ENCODE measurements at regions not wholly inside any gene's neighbourhood (a gene's known extent, or its start where the extent isn't known, plus 50 kb on each side); places are given as distances from the start of the nearest gene placed in this dataset.

DNA sequence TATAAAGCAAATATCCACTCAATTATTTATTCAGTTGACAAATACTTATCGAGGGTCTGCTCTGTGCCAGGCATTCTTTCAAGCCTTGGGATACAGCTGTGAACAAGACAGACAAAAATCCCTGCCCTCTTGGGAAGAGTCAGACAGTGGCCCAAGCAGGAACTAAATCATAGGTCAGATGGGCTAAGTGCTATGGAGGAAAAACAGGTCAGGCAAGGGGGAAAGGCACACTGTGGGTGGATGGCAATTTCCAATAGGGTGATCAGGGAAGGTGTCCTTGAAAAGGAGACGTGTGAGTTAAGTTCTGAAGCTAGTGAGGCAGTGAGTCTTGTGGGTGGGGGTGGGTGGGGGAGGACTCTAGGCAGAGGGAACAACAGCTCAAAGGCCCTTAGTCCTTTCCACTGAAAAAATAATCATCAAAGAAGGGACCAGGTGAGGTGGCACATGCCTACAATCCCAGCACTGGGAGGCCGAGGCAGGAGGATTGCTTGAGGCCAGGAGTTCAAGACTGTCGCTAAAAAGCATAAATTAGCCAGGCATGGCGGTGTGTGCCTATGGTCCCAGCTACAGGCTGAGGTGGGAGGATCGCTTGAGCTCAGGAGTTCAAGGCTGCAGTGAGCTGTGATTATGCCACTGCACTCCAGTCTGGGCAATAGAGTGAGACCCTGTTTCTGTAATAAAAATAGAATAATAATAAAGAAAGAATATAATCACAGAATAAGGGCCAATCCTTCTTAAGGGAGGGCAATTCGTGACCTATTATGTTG is 95.2 kb upstream of the CPEB4 start:
- H3K9me3 Mint-ChIP-seq = no peaks in the 10 kb centered on the region
- no peaks in the 10 kb centered on the region for H3K4me1 Mint-ChIP-seq (ENCODE audit: low read depth)
- no peaks in the 10 kb centered on the region for H3K36me3 Mint-ChIP-seq (ENCODE audit: low read depth)

DNA sequence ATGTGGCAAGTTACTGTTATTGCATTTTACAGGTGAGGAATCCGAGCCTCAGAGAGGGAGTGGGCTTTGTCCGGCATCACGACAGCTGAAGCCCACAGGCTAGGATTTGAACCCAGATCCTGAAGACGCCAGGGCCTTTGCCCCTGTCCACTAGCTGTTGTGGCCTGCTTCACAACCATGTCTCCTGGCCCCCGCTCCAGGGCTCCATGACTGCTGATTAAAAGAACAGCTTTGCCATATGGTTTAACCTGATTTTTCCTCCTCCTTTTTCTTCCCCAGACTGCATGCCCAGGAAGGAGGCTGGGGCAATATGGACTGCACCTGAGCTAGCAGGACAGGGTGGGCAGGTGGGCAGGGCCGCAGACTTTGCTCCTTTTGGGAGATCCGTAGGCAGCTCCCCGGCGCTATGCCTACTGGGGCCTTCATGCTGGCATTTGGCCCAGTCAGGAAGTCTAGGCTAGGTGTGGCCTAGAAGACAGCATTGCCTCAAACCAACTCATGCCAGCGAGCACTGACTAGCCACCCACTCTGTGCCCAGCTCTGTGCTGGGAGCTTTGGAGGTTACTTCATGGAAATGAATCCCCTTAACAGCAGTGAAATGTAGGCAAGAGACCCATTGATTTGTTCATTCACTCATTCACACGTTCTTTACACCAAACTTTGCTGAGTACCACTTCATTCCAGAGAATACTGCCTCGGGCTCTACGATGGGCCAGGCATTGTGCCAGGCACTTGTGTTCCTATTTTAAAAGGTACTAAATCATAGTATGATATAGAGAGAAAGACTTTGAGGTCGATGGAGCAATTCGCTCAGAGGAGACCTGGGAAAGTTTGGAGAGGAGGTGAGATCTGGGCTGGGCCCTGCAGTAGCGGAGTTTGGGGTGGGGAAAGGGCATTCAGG is 94.3 kb upstream of the CPEB4 start:
- H3K4me1 Mint-ChIP-seq (ENCODE audit: low read depth) = no peaks in the 10 kb centered on the region
- no peak overlapping the region for H3K4me3 Mint-ChIP-seq
- peaks cover 4% of the 10 kb centered on the region for H3K27me3 Mint-ChIP-seq (ENCODE audit: low read depth)
- H3K36me3 Mint-ChIP-seq (ENCODE audit: low read depth) = no peaks in the 10 kb centered on the region
- H3K9me3 Mint-ChIP-seq = no peaks in the 10 kb centered on the region
- H3K27ac Mint-ChIP-seq = no peak overlapping the region

More for the DNA sequence above, 95.2 kb upstream of the CPEB4 start:
- peak overlapping the region; percentile 22 for H3K27ac Mint-ChIP-seq
- H3K27me3 Mint-ChIP-seq (ENCODE audit: low read depth) = peaks cover 4% of the 10 kb centered on the region
- no peak overlapping the region for H3K4me3 Mint-ChIP-seq

DNA sequence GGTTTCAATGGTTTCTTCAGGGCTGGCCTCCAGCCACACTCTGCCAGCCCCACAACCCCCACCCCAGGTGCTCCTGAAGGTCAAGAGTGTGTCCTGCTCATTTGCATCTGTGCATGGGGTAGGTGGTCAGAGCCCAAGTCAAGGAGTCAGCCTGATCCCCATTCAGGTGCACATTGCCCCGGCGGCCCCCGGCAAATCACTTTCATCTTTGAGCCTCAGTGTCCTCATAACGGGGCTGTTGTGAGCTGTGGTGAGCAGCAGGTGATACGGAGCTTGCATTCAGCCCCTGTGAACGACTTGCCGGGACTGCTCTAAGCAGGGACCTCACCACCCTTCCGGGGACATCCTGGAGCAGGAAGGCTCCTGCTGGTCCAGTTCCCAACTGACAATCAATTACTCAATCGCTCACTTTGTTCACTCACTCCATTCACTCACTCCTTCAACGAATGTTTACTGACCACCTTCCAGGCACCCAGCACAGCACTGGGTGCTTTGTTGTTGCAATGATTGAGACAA is 93.2 kb upstream of the CPEB4 start:
- Mint-ChIP-seq H3K36me3 (ENCODE audit: low read depth) (no peaks in the 10 kb centered on the region), H3K4me1 (ENCODE audit: low read depth) (no peaks in the 10 kb centered on the region), H3K4me3 (no peak overlapping the region), H3K27ac (no peak overlapping the region), H3K27me3 (ENCODE audit: low read depth) (peaks cover 4% of the 10 kb centered on the region), H3K9me3 (no peaks in the 10 kb centered on the region)

DNA sequence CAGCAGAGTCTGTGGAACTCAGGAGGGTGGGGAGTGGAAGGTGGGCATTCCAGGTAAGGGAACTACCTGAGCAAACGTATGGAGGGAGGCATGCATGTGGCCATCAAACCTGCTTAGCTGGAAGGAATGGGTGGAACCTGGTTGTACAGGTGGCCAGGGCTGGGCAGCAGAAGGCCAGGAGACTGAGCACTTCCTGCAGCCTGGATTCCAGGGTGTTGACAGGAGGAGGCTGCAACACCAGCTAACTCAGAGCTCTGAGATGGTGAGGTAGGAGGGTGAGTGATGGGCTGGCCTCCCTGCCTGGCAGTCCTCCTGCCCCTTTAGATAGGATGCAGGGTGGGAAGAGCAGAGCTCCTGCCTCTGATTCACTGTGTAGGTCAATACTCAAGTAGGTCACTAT is 92.5 kb upstream of the CPEB4 start:
- H3K36me3 Mint-ChIP-seq (ENCODE audit: low read depth) = no peaks in the 10 kb centered on the region
- H3K4me1 Mint-ChIP-seq (ENCODE audit: low read depth) = no peaks in the 10 kb centered on the region
- H3K27ac Mint-ChIP-seq = no peak overlapping the region
- H3K27me3 Mint-ChIP-seq (ENCODE audit: low read depth) = peaks cover 4% of the 10 kb centered on the region
- H3K9me3 Mint-ChIP-seq = no peaks in the 10 kb centered on the region
- H3K4me3 Mint-ChIP-seq = no peak overlapping the region

DNA sequence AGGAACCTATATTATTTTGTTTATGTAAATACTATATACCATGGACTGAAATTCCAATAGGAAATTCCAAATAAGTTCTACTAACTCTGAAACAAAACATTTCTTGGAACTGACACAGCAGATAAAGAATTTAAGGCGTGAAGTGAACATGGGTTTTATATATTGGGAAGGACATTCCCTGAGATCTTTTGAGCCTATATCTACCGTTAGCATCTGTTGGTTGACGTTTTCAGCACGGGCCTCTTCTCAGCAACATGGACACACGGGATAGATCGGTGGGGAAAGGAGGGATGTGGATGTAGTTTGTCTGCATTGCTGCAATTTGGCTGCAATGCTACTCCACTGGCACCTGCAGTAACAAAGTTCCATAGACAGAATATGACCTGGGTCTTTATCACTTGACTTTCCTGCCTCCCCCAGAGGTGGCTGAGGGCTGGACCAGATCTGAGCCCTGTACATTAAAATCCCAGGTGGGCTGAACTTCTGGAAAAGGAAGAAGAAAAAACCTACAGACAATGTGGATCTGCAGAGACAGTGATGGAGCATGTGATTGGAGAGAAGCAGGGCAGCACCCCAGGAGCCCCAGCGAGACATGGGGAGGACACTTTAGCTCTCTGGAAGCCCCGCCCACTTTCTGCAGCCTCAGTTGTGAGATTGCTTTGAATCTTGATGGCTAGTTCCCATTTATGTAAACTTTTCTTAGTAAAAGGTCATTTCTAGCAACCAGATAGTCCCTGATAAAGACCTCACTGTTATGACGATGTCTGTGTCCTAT is 91.2 kb upstream of the CPEB4 start:
- Mint-ChIP-seq H3K27ac (no peak overlapping the region), H3K9me3 (no peaks in the 10 kb centered on the region)

DNA sequence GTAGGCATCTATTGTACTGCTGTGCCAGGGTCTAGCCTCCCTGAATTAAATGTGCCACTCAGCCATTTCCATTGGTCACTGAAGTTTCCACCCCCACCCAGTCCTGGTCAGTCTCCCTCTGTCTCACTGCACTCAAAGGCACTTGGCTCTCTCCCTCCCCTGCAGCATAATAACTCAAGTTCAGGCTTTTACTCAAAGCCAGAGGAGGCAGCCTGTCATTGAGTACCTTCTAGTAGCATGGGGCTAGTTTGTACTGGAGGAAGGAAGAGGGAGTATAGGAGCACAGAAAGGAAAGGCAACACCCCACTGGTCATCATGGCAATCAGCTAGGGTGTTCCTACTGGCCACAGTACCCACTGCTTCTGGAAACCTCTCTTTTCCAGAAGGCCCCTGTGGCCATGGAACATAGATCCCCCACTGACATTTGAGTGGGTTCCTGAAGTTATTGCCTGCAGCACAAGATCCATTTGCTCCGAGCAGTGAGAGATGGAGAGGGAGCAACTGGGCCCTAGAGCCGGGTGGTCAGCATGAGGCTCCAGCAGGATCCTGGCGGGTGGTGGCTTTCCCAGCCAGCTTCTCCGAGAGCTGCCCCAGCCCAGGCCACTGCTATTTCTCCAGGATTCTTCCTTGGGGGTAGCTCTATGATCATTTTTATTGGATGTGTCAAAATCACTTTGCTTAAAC is 89.9 kb upstream of the CPEB4 start:
- H3K36me3 Mint-ChIP-seq (ENCODE audit: low read depth) = no peaks in the 10 kb centered on the region
- peaks cover 4% of the 10 kb centered on the region for H3K27me3 Mint-ChIP-seq (ENCODE audit: low read depth)
- no peak overlapping the region for H3K4me3 Mint-ChIP-seq
- H3K4me1 Mint-ChIP-seq (ENCODE audit: low read depth) = no peaks in the 10 kb centered on the region
- no peak overlapping the region for H3K27ac Mint-ChIP-seq
- H3K9me3 Mint-ChIP-seq = no peaks in the 10 kb centered on the region

More for the DNA sequence above, 91.2 kb upstream of the CPEB4 start:
- no peaks in the 10 kb centered on the region for H3K4me1 Mint-ChIP-seq (ENCODE audit: low read depth)
- H3K27me3 Mint-ChIP-seq (ENCODE audit: low read depth) = peaks cover 4% of the 10 kb centered on the region
- H3K36me3 Mint-ChIP-seq (ENCODE audit: low read depth) = no peaks in the 10 kb centered on the region
- no peak overlapping the region for H3K4me3 Mint-ChIP-seq

DNA sequence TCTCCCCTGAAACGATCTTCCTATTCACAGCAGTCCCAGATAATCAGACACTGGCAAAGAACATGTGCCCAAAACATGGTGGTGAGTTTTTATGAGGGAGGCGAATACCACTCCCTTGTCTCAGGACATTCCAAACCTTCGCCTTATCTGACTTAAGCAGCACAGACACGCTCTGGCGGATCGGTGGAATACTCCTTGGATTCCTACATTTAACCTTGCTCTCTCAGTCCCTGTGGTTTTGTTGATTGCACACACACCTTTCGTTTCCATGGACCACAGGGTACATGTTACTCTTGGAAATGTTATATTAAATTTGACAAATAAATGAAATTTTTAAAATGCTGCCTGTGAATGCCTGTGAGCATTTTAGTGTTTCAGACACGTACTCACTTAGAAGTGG is 87.8 kb upstream of the CPEB4 start:
- no peak overlapping the region for H3K4me3 Mint-ChIP-seq
- H3K36me3 Mint-ChIP-seq (ENCODE audit: low read depth) = no peaks in the 10 kb centered on the region
- H3K4me1 Mint-ChIP-seq (ENCODE audit: low read depth) = no peaks in the 10 kb centered on the region
- peaks cover 2% of the 10 kb centered on the region for H3K27me3 Mint-ChIP-seq (ENCODE audit: low read depth)
- H3K27ac Mint-ChIP-seq = no peak overlapping the region
- H3K9me3 Mint-ChIP-seq = no peaks in the 10 kb centered on the region

DNA sequence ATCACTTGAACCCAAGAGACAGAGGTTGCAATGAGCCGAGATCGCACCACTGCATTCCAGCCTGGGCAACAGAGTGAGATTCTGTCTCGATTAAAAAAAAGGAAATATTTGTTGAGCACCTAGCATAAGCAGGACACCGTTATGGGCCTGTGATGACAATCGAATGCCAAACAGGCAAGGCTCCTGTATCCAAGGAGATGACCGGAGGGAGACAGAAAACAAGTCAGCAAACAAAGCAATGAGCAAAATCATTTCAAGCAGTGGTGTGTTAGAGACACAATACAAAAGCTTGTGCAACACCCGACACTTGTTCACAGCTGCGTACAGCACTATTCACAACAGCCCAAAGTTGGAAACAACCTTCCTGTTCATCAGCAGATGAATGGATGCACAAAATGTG is 87.1 kb upstream of the CPEB4 start:
- H3K4me1 Mint-ChIP-seq (ENCODE audit: low read depth) = no peaks in the 10 kb centered on the region
- H3K4me3 Mint-ChIP-seq = no peak overlapping the region
- H3K9me3 Mint-ChIP-seq = no peaks in the 10 kb centered on the region
- H3K27ac Mint-ChIP-seq = no peak overlapping the region
- H3K36me3 Mint-ChIP-seq (ENCODE audit: low read depth) = no peaks in the 10 kb centered on the region
- no peaks in the 10 kb centered on the region for H3K27me3 Mint-ChIP-seq (ENCODE audit: low read depth)

DNA sequence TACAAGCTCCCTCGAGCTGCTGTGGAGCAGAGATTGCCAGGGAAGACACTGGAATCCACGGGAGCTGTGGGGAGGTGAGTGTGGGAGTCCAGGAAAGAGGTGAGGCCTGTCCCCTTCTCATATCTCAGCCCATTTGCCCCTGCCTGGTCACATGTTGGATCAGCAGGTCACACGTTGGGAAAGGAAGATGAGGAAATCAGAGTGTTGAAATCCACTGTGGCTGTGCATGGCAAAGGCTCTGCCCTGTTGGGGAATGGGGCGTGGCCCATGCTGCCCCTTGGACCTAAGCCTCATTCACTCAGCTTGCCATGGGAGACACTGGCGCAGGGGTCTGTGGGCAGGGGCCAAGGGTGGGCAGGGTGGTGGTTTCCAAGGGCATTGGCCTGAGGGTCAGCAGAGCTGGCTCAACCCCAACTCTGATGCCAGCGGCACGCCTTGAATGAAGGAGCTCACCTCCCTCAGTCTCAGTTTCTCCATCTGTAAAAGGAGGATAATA is 85.4 kb upstream of the CPEB4 start:
- H3K9me3 Mint-ChIP-seq = no peaks in the 10 kb centered on the region
- H3K4me3 Mint-ChIP-seq = no peak overlapping the region
- no peak overlapping the region for H3K27ac Mint-ChIP-seq
- no peaks in the 10 kb centered on the region for H3K4me1 Mint-ChIP-seq (ENCODE audit: low read depth)
- H3K27me3 Mint-ChIP-seq (ENCODE audit: low read depth) = no peaks in the 10 kb centered on the region
- no peaks in the 10 kb centered on the region for H3K36me3 Mint-ChIP-seq (ENCODE audit: low read depth)

DNA sequence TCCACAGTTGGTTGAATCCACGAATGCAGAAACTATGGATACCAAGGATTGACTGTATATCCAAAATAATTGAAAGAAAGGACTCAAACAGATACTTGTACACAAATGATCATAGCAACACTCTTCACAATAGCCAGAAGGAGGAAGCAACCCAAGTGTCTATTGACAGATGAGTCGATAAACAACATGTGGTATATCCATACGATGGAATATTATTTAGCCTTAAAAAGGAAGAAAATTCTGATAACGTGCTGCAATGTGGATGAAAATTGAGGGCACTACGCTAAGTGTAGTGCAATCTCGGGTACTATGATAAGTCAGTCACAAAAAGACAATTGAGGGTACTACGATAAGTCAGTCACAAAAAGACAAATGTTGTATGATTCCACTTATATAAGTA is 83.6 kb upstream of the CPEB4 start:
- H3K9me3 Mint-ChIP-seq = no peaks in the 10 kb centered on the region
- no peaks in the 10 kb centered on the region for H3K4me1 Mint-ChIP-seq (ENCODE audit: low read depth)
- no peaks in the 10 kb centered on the region for H3K36me3 Mint-ChIP-seq (ENCODE audit: low read depth)
- H3K27me3 Mint-ChIP-seq (ENCODE audit: low read depth) = no peaks in the 10 kb centered on the region
- H3K27ac Mint-ChIP-seq = no peak overlapping the region
- H3K4me3 Mint-ChIP-seq = no peak overlapping the region

DNA sequence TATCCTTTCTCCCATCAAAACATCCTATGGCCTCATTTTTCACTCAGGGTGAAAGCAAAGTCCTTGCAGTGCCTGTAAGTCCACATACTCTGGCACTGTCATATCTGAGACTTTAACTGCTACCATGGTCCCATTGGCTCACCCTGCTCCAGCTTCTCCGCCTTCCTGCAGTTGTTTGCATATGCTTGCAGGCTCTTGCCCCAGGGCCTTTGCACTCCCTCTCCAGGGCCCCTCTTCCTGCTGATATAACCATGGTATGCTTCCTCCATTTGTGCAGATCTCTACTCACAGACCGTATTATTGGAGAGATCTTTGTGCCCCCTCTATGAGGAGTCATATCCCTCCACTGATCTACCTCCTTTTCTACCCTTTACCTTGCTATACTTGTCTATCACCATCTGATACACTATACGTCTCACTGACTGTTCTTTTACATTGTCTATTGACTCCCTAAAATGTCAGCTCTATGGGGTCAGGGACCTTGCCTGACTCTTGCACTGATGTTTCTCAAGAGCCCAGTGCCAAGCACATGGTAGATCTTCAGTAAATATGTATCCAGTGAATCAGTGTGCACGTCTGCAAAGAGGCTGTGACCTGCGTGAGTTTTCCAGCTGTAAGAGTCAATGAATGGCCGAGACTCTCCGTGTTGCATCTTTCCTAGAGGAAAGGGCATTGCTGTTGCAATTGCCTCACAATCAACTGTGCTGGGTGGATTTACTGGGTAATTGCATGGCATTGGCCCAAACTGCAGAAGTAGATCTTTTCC is 81.7 kb upstream of the CPEB4 start:
- Mint-ChIP-seq H3K4me1 (ENCODE audit: low read depth) (no peaks in the 10 kb centered on the region), H3K27me3 (ENCODE audit: low read depth) (no peaks in the 10 kb centered on the region), H3K36me3 (ENCODE audit: low read depth) (no peaks in the 10 kb centered on the region), H3K9me3 (peaks cover 12% of the 10 kb centered on the region), H3K4me3 (no peak overlapping the region), H3K27ac (no peak overlapping the region)

DNA sequence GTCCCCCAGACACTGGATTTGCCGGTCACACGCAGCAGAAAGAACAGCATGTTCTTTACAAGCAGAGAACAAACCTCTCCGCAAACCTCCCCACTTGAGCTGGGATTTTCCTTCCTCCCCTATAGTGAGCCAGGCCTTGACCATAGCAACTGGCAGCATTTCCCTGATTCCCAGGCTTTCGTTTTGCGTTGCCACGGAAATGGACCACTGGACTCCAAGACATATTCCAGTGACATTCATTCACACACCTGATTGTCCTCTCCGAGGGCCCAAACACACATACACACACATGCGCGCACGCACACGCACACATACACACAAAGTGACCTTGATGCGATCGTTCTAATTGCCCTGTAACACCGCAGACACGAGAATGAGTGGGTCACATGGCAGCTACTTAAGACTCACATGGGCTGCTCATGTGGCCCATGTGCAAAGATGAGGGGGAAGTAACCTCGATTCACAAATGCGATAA is 80.9 kb upstream of the CPEB4 start:
- Mint-ChIP-seq H3K27me3 (ENCODE audit: low read depth) (peaks cover under 1% of the 10 kb centered on the region), H3K36me3 (ENCODE audit: low read depth) (no peaks in the 10 kb centered on the region), H3K27ac (no peak overlapping the region), H3K4me1 (ENCODE audit: low read depth) (no peaks in the 10 kb centered on the region), H3K4me3 (no peak overlapping the region), H3K9me3 (peaks cover 12% of the 10 kb centered on the region)

DNA sequence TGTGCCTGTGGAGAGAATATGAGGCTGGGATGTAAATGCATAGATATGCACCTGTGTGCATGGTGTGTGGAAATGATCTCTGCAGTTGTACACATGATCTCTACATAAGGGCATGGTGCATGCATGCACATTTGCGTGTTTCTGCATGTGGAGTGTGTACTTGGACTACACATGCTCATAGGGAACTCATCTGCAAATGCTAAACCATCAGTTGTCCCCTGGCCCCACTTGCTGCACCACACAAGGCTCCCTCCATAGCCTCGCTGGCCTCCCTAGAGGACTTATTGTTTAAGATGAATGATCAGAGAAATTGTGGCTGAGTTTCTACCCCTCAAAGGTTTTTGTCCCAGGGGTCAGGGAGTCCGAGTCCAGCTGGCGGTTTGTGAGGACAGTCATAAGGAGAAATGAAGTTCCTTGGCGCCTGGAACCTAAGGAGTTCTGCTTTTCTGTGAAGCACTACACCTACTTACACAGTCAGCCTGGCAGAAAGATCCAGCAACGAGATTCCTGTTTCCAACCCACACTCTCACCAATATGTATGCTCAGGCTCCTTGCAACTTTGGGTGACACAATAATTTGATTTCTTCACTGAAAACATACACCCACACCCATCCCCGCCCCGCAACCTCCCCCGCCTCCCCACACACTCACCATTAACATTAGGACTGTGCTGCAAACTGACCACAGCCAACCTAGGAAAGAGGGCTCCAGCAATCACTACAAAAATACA is 79.9 kb upstream of the CPEB4 start:
- no peak overlapping the region for H3K4me3 Mint-ChIP-seq
- peaks cover 3% of the 10 kb centered on the region for H3K27me3 Mint-ChIP-seq (ENCODE audit: low read depth)
- no peak overlapping the region for H3K27ac Mint-ChIP-seq
- H3K36me3 Mint-ChIP-seq (ENCODE audit: low read depth) = no peaks in the 10 kb centered on the region
- H3K4me1 Mint-ChIP-seq (ENCODE audit: low read depth) = no peaks in the 10 kb centered on the region
- H3K9me3 Mint-ChIP-seq = peaks cover 12% of the 10 kb centered on the region
